ENCODE measurements at regions not wholly inside any gene's neighbourhood (a gene's known extent, or its start where the extent isn't known, plus 50 kb on each side); places are given as distances from the start of the nearest gene placed in this dataset.

GRCh38 chr12:127479256-127479655, 787.7 kb upstream of the TMEM132C start:
- H3K27ac Mint-ChIP-seq: no peak overlapping the region
- H2AFZ ChIP-seq (replicated peaks): no peak overlapping the region
- H3F3A ChIP-seq (ENCODE audit: low read depth): no peaks in the 10 kb centered on the region
- DNase-seq (ENCODE audit: low spot score): no peak
- H3K4me3 ChIP-seq: no peak overlapping the region
- peaks cover 2% of the 10 kb centered on the region for H3K36me3 Mint-ChIP-seq
- no peak overlapping the region for H3K4me3 Mint-ChIP-seq
- H3K4me1 ChIP-seq: no peaks in the 10 kb centered on the region
- no peaks in the 10 kb centered on the region for H3K9me3 ChIP-seq (ENCODE audit: low read depth)
- no peaks in the 10 kb centered on the region for H3K36me3 ChIP-seq
- H3K79me2 ChIP-seq (ENCODE audit: low read depth): no peaks in the 10 kb centered on the region
- peaks cover 5% of the 10 kb centered on the region for H3K27me3 Mint-ChIP-seq (ENCODE audit: insufficient read depth, low read depth)
- H3K27me3 ChIP-seq: no peaks in the 10 kb centered on the region
- H3K27ac ChIP-seq: no peak overlapping the region
- H3K4me2 ChIP-seq: no peak overlapping the region
- H4K20me1 ChIP-seq (ENCODE audit: low read depth): no peaks in the 10 kb centered on the region
- H3K9ac ChIP-seq: no peak overlapping the region
- no peaks in the 10 kb centered on the region for H3K4me1 Mint-ChIP-seq
- TF ChIP-seq, protein P1, sequence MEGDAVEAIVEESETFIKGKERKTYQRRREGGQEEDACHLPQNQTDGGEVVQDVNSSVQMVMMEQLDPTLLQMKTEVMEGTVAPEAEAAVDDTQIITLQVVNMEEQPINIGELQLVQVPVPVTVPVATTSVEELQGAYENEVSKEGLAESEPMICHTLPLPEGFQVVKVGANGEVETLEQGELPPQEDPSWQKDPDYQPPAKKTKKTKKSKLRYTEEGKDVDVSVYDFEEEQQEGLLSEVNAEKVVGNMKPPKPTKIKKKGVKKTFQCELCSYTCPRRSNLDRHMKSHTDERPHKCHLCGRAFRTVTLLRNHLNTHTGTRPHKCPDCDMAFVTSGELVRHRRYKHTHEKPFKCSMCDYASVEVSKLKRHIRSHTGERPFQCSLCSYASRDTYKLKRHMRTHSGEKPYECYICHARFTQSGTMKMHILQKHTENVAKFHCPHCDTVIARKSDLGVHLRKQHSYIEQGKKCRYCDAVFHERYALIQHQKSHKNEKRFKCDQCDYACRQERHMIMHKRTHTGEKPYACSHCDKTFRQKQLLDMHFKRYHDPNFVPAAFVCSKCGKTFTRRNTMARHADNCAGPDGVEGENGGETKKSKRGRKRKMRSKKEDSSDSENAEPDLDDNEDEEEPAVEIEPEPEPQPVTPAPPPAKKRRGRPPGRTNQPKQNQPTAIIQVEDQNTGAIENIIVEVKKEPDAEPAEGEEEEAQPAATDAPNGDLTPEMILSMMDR (IDR thresholded peaks at IDR 0.05): no peak
- no peak for TF ChIP-seq EZH2 (IDR thresholded peaks at IDR 0.05)
- no peak for TF ChIP-seq EZH2phosphoT487 (IDR thresholded peaks at IDR 0.05)
- peaks cover 6% of the 10 kb centered on the region for H3K9me3 Mint-ChIP-seq

DNA sequence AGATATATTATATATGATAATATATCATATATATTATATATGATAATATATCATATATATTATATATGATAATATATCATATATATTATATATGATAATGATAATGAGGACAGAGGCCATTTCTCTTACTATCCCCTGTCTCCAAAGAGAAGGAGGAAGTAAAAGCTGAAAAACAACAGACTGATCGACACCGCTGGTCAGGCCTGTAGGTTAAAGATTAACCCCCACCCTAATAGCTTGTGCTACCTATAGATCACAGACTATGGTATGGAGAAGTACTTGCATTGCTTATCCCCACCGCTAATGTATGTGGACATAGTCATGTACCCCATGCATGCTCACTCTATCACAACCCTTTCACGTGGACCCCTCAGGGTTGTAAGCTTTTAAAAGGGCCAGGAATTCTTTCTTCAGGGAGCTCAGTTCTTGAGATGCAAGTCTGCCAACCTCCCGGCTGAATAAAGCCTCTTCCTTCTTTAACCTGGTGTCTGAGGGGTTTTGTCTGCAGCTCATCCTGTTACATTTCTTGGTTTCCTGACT, 786.1 kb upstream of the TMEM132C start:
- Histone ChIP-seq H3K9me3 (ENCODE audit: low read depth) (no peaks in the 10 kb centered on the region), H3K79me2 (ENCODE audit: low read depth) (no peaks in the 10 kb centered on the region), H3K4me2 (no peak overlapping the region), H2AFZ (replicated peaks) (no peak overlapping the region), H3K27ac (no peak overlapping the region), H3K4me1 (no peaks in the 10 kb centered on the region), H4K20me1 (ENCODE audit: low read depth) (no peaks in the 10 kb centered on the region), H3K4me3 (no peak overlapping the region), H3K27me3 (no peaks in the 10 kb centered on the region), H3K36me3 (no peaks in the 10 kb centered on the region), H3K9ac (no peak overlapping the region), H3F3A (ENCODE audit: low read depth) (no peaks in the 10 kb centered on the region)
- H3K4me3 Mint-ChIP-seq: no peak overlapping the region
- H3K4me1 Mint-ChIP-seq: no peaks in the 10 kb centered on the region
- H3K27me3 Mint-ChIP-seq (ENCODE audit: insufficient read depth, low read depth): peaks cover 5% of the 10 kb centered on the region
- H3K36me3 Mint-ChIP-seq: peaks cover 2% of the 10 kb centered on the region
- H3K27ac Mint-ChIP-seq: no peak overlapping the region
- TF ChIP-seq, protein P1 (IDR thresholded peaks at IDR 0.05): no peak
- TF ChIP-seq EZH2 (IDR thresholded peaks at IDR 0.05) (no peak), EZH2phosphoT487 (IDR thresholded peaks at IDR 0.05) (no peak)
- DNase-seq (ENCODE audit: low spot score): no peak
- H3K9me3 Mint-ChIP-seq: peaks cover 6% of the 10 kb centered on the region

GRCh38 chr12:127482950-127483349, 784.0 kb upstream of the TMEM132C start:
- Histone ChIP-seq H3K4me3 (no peak overlapping the region), H3K4me1 (no peaks in the 10 kb centered on the region), H3K27me3 (no peaks in the 10 kb centered on the region), H3K9me3 (ENCODE audit: low read depth) (no peaks in the 10 kb centered on the region), H3K27ac (no peak overlapping the region), H4K20me1 (ENCODE audit: low read depth) (no peaks in the 10 kb centered on the region), H3K9ac (no peak overlapping the region), H3K79me2 (ENCODE audit: low read depth) (no peaks in the 10 kb centered on the region), H2AFZ (replicated peaks) (no peak overlapping the region), H3F3A (ENCODE audit: low read depth) (no peaks in the 10 kb centered on the region), H3K4me2 (no peak overlapping the region), H3K36me3 (no peaks in the 10 kb centered on the region)
- Mint-ChIP-seq H3K4me1 (no peaks in the 10 kb centered on the region), H3K9me3 (peaks cover 6% of the 10 kb centered on the region), H3K27ac (no peak overlapping the region), H3K4me3 (no peak overlapping the region), H3K36me3 (peaks cover 2% of the 10 kb centered on the region), H3K27me3 (ENCODE audit: insufficient read depth, low read depth) (peaks cover 7% of the 10 kb centered on the region)
- no peak for DNase-seq (ENCODE audit: low spot score)
- TF ChIP-seq, protein P1 (IDR thresholded peaks at IDR 0.05): no peak
- no peak for TF ChIP-seq EZH2phosphoT487 (IDR thresholded peaks at IDR 0.05)
- TF ChIP-seq EZH2 (IDR thresholded peaks at IDR 0.05): no peak
